ENCODE measurements at regions not wholly inside any gene's neighbourhood (a gene's known extent, or its start where the extent isn't known, plus 50 kb on each side); places are given as distances from the start of the nearest gene placed in this dataset.

DNA sequence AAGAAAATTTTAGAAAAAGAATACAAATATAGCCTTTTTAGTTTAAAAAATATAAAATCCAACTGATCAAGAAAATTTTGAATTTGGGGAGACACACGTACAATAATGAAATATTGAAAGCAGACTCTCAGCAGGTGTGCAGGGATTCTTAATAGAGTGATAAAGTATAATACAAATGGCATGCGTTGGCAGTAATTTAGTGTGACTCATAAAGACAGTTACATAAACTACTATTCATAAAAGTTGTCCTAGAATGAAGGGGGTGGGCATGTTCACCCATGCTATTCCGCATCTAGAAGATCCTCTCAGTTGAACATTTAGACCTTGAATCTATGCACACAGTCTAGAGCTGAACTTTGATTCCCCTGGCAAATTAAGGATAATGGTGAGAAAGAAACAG lies 200.4 kb upstream of the AVPR1A start:
- Histone ChIP-seq H3K27me3 (ENCODE audit: control insufficient read depth, insufficient read depth, low read length) (0 out of 2 replicates have a peak, but pooled peaks cover 2% of the 10 kb centered on the region), H3K36me3 (ENCODE audit: control insufficient read depth, insufficient read depth, low read length) (no peaks in the 10 kb centered on the region), H3K4me3 (ENCODE audit: low read depth in 2 of 2, low read length in 2 of 2) (no peak overlapping the region), H3K9me3 (ENCODE audit: control insufficient read depth, insufficient read depth, low read depth, low read length) (no peaks in the 10 kb centered on the region), H3K27ac (ENCODE audit: low read length) (no peak overlapping the region), H3K4me1 (ENCODE audit: control insufficient read depth, insufficient read depth, low read length) (no peaks in the 10 kb centered on the region)
- POLR2A ChIA-PET: interaction anchor here (0.6 kb wide), 1 partner anchor 77 kb away, joined by 3 read pairs; no protein-coding TSS in a partner anchor
- no TSS peak for BruUV-seq (replicated peaks)
- in situ Hi-C loops (cut with HindIII; ENCODE audit: low pct_unique_long_range_greater_than_20kb, low sequenced_read_pairs) (no loop called here), intact Hi-C loops (cut with micrococcal nuclease; ENCODE audit: unreplicated experiment) (no loop called here)
- no peak for ATAC-seq
- DNase-seq (ENCODE audit: low read depth, low spot score): no peak
- CTCF ChIA-PET: interaction anchor here (0.7 kb wide), 1 partner anchor 887 kb away, joined by 6 read pairs; no protein-coding TSS in a partner anchor
- TF ChIP-seq POLR2AphosphoS5 (IDR thresholded peaks at IDR 0.05; ENCODE audit: low read depth, low read length) (no peak), REST (IDR thresholded peaks at IDR 0.05; ENCODE audit: insufficient read depth in 1 of 2, low read depth in 2 of 2, low read length in 1 of 2) (no peak), TCF7L2 (IDR thresholded peaks at IDR 0.05; ENCODE audit: low read depth, low read length) (no peak), CTCF (IDR thresholded peaks at IDR 0.05) (no peak)

DNA sequence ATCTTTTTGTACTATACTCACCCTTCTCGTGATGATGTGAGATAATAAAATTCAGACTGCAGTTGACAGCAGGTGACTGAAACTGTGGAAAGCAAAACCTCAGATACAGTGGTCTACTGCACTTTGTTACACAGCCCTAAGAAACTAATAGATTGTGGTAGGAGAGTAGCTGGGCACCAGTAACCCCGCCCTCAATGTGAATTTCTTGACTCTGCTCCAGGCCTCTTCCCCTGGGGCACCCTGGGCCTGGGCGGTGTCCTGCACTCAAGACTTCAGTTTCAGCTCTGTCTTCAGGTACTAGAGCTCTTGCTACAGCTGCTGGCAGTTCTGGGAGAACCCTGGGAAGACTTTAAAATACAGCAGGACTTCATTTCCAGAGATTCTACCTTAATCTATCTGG lies 197.6 kb upstream of the AVPR1A start:
- no peaks in the 10 kb centered on the region for H3K4me1 ChIP-seq (ENCODE audit: control insufficient read depth, insufficient read depth, low read length)
- in situ Hi-C loops (cut with HindIII; ENCODE audit: low pct_unique_long_range_greater_than_20kb, low sequenced_read_pairs) (no loop called here), intact Hi-C loops (cut with micrococcal nuclease; ENCODE audit: unreplicated experiment) (no loop called here)

More for the DNA sequence above, 197.6 kb upstream of the AVPR1A start:
- POLR2A ChIA-PET: no interaction called here
- Histone ChIP-seq H3K27me3 (ENCODE audit: control insufficient read depth, insufficient read depth, low read length) (0 out of 2 replicates have a peak, but pooled peaks cover 2% of the 10 kb centered on the region), H3K27ac (ENCODE audit: low read length) (no peak overlapping the region), H3K4me3 (ENCODE audit: low read depth in 2 of 2, low read length in 2 of 2) (no peak overlapping the region), H3K9me3 (ENCODE audit: control insufficient read depth, insufficient read depth, low read depth, low read length) (no peaks in the 10 kb centered on the region), H3K36me3 (ENCODE audit: control insufficient read depth, insufficient read depth, low read length) (no peaks in the 10 kb centered on the region)
- DNase-seq (ENCODE audit: low read depth, low spot score) (no peak), ATAC-seq (no peak)
- BruUV-seq (replicated peaks): no TSS peak
- TF ChIP-seq TCF7L2 (IDR thresholded peaks at IDR 0.05; ENCODE audit: low read depth, low read length) (no peak), REST (IDR thresholded peaks at IDR 0.05; ENCODE audit: insufficient read depth in 1 of 2, low read depth in 2 of 2, low read length in 1 of 2) (no peak), POLR2AphosphoS5 (IDR thresholded peaks at IDR 0.05; ENCODE audit: low read depth, low read length) (no peak), SIN3A (IDR thresholded peaks at IDR 0.05; ENCODE audit: borderline replicate concordance, insufficient read depth, low read depth, low read length) (no peak), CTCF (IDR thresholded peaks at IDR 0.05) (no peak)
- CTCF ChIA-PET: no interaction called here
